ENCODE measurements at regions not wholly inside any gene's neighbourhood (a gene's known extent, or its start where the extent isn't known, plus 50 kb on each side); places are given as distances from the start of the nearest gene placed in this dataset.

DNA sequence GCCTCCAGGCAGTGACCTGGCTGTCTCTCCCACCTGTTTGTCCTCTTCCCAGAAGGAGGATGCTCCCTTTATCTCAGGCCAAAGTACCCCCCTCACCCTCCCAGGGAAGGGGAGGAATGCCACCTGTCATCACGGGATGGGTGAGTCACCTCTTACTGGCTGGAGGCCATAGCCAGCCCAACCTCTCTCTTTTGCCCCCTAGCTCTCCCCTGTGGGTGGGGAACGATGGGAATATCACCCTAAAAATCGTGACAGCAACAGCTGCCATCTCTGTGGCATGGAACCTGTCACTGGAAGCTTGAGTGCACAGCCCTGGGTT lies 137.5 kb upstream of the PTPN1 start:
- H3F3A ChIP-seq (ENCODE audit: insufficient read depth) = no peaks in the 10 kb centered on the region
- H3K4me3 ChIP-seq (ENCODE audit: insufficient read depth, low read length, poor library complexity, severe bottlenecking) = no peak overlapping the region
- H3K36me3 ChIP-seq (ENCODE audit: low read length) = no peaks in the 10 kb centered on the region
- no peak overlapping the region for H2AFZ ChIP-seq (ENCODE audit: low read depth, low read length, severe bottlenecking)
- H3K9ac ChIP-seq (ENCODE audit: low read length) = no peak overlapping the region
- H3K27ac ChIP-seq (ENCODE audit: low read depth, low read length) = no peak overlapping the region
- H3K4me2 ChIP-seq (ENCODE audit: low read depth, low read length, poor library complexity, severe bottlenecking) = no peak overlapping the region
- no peaks in the 10 kb centered on the region for H3K9me3 ChIP-seq (ENCODE audit: insufficient read depth, low read length)
- H3K27me3 ChIP-seq (ENCODE audit: low read length) = no peaks in the 10 kb centered on the region
- H3K79me2 ChIP-seq (ENCODE audit: insufficient read depth, low read length) = no peaks in the 10 kb centered on the region
- H3K9me2 ChIP-seq (replicated peaks; ENCODE audit: insufficient read depth, low read length) = no peaks in the 10 kb centered on the region
- no peaks in the 10 kb centered on the region for H4K20me1 ChIP-seq (ENCODE audit: low read depth, low read length)
- TF ChIP-seq EZH2phosphoT487 (conservative IDR thresholded peaks at IDR 0.05; ENCODE audit: low read length) = no peak
- TF ChIP-seq, protein P1, sequence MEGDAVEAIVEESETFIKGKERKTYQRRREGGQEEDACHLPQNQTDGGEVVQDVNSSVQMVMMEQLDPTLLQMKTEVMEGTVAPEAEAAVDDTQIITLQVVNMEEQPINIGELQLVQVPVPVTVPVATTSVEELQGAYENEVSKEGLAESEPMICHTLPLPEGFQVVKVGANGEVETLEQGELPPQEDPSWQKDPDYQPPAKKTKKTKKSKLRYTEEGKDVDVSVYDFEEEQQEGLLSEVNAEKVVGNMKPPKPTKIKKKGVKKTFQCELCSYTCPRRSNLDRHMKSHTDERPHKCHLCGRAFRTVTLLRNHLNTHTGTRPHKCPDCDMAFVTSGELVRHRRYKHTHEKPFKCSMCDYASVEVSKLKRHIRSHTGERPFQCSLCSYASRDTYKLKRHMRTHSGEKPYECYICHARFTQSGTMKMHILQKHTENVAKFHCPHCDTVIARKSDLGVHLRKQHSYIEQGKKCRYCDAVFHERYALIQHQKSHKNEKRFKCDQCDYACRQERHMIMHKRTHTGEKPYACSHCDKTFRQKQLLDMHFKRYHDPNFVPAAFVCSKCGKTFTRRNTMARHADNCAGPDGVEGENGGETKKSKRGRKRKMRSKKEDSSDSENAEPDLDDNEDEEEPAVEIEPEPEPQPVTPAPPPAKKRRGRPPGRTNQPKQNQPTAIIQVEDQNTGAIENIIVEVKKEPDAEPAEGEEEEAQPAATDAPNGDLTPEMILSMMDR (IDR thresholded peaks at IDR 0.05; ENCODE audit: insufficient read depth, low read length, poor library complexity, severe bottlenecking) = no peak

DNA sequence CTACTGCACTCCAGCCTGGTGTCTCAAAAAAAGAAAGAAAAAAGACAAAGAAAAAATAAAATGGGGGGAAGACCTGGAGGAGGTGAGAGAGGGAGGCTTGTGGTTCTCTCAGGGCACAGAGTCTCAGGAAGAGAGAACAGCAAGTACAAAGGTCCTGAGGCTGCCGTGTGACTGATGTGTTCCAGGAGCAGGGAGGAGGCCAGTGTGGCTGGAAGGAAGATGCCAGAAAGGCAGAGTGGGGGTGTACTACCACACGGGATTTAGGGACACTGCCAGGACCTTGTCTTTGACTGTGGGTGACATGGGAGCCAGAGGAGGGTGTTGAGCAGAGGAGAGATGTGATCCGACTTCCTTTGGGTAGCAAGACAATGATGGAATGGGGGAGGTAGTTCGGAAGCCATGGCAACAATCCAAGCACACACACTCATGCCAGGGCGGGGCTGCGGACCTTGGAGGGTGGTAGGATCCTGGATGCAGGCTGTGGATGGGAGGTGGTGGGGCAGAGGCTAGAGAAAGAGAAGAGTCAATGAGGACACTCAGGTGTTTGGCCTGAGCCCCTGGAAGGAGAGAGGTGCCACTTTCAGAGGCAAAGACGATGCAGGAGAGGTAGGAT lies 136.4 kb upstream of the PTPN1 start:
- Histone ChIP-seq H2AFZ (ENCODE audit: low read depth, low read length, severe bottlenecking) (no peak overlapping the region), H3F3A (ENCODE audit: insufficient read depth) (no peaks in the 10 kb centered on the region), H3K9ac (ENCODE audit: low read length) (no peak overlapping the region), H3K4me3 (ENCODE audit: insufficient read depth, low read length, poor library complexity, severe bottlenecking) (no peak overlapping the region), H3K27me3 (ENCODE audit: low read length) (no peaks in the 10 kb centered on the region), H3K9me3 (ENCODE audit: insufficient read depth, low read length) (no peaks in the 10 kb centered on the region), H3K9me2 (replicated peaks; ENCODE audit: insufficient read depth, low read length) (no peaks in the 10 kb centered on the region), H3K27ac (ENCODE audit: low read depth, low read length) (no peak overlapping the region), H4K20me1 (ENCODE audit: low read depth, low read length) (no peaks in the 10 kb centered on the region), H3K4me2 (ENCODE audit: low read depth, low read length, poor library complexity, severe bottlenecking) (no peak overlapping the region), H3K79me2 (ENCODE audit: insufficient read depth, low read length) (no peaks in the 10 kb centered on the region), H3K36me3 (ENCODE audit: low read length) (no peaks in the 10 kb centered on the region)
- TF ChIP-seq, protein P1 (IDR thresholded peaks at IDR 0.05; ENCODE audit: insufficient read depth, low read length, poor library complexity, severe bottlenecking) = no peak
- TF ChIP-seq EZH2phosphoT487 (conservative IDR thresholded peaks at IDR 0.05; ENCODE audit: low read length) = no peak

DNA sequence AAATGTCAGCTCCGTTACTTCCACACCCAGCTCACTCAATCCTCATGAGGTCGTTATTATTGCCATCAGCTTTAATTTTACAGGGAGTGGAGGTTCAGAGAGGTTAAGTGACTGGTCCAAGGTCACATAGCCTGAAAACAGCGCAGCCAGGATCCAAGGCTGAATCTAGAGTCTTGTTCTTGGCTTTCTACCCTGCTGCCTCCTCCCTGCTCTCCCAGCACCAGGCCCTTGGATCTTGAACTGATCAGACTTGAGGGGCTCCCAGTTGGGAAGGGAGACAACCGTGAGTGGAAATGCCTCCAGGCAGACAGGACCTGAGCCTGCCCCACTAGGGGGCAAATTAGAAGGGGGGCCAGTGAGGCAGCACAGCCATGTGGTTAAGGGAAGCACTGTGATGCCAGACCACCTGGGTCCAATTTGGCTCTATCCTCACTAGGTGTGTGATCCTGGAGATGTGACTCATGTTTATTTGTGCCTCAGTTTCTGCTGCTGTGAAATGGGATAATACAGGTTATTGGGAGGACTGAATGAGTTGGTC lies 135.6 kb upstream of the PTPN1 start:
- Histone ChIP-seq H4K20me1 (ENCODE audit: low read depth, low read length) (no peaks in the 10 kb centered on the region), H3F3A (ENCODE audit: insufficient read depth) (no peaks in the 10 kb centered on the region), H3K27ac (ENCODE audit: low read depth, low read length) (no peak overlapping the region), H2AFZ (ENCODE audit: low read depth, low read length, severe bottlenecking) (no peak overlapping the region), H3K4me2 (ENCODE audit: low read depth, low read length, poor library complexity, severe bottlenecking) (no peak overlapping the region), H3K9me3 (ENCODE audit: insufficient read depth, low read length) (no peaks in the 10 kb centered on the region), H3K36me3 (ENCODE audit: low read length) (no peaks in the 10 kb centered on the region), H3K27me3 (ENCODE audit: low read length) (no peaks in the 10 kb centered on the region), H3K9ac (ENCODE audit: low read length) (no peak overlapping the region), H3K9me2 (replicated peaks; ENCODE audit: insufficient read depth, low read length) (no peaks in the 10 kb centered on the region), H3K4me3 (ENCODE audit: insufficient read depth, low read length, poor library complexity, severe bottlenecking) (no peak overlapping the region), H3K79me2 (ENCODE audit: insufficient read depth, low read length) (no peaks in the 10 kb centered on the region)
- TF ChIP-seq, protein P1 (IDR thresholded peaks at IDR 0.05; ENCODE audit: insufficient read depth, low read length, poor library complexity, severe bottlenecking) = no peak
- TF ChIP-seq EZH2phosphoT487 (conservative IDR thresholded peaks at IDR 0.05; ENCODE audit: low read length) = no peak

Data from SU-DHL-6 (cell line).